ENCODE measurements at regions not wholly inside any gene's neighbourhood (a gene's known extent, or its start where the extent isn't known, plus 50 kb on each side); places are given as distances from the start of the nearest gene placed in this dataset.
"Not testable (repeated sequence)": the region's sequence is repeated elsewhere in the genome, so short reads cannot be mapped to it uniquely, and the experiment has no call there.

DNA sequence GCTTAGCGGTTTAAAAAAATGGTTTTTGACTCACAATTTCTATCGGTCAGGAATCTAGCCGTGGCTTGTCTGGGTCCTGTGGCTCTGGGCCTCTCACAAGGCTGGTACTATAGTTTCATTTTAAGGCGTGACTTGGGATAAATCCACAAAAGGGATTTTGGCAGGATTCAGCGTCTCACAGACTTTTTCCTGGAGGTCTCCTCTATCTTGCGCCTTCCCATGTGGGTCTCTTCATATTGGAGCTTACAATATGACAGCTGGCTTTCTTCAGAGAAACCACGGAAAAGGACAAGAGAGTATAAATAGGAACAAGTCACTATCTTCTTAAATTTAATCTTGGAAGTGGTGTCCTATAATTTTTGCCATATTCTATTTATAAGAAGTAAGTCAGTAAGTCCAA lies 250.5 kb downstream of the DSC3 start:
- no peak overlapping the region for H3K4me3 ChIP-seq (ENCODE audit: control insufficient read depth in 2 of 3, extremely low read depth in 1 of 3, insufficient read depth in 2 of 3, low read depth in 1 of 3, low read length in 3 of 3)
- no peaks in the 10 kb centered on the region for H3K9me3 ChIP-seq (ENCODE audit: control insufficient read depth, low read depth, low read length)
- dilution Hi-C loops (cut with MboI; ENCODE audit: extremely low pct_ligation_motif_present, low sequenced_read_pairs), result no loop called here
- no peaks in the 10 kb centered on the region for H3K79me2 ChIP-seq (ENCODE audit: control insufficient read depth, insufficient read depth, low read length)
- no peaks in the 10 kb centered on the region for H3K36me3 ChIP-seq (ENCODE audit: control insufficient read depth in 2 of 2, extremely low read depth in 1 of 2, insufficient read depth in 2 of 2, low read length in 2 of 2)
- no peaks in the 10 kb centered on the region for H3K4me1 ChIP-seq (ENCODE audit: control insufficient read depth, extremely low read depth, insufficient read depth, low read length)
- H2AFZ ChIP-seq (ENCODE audit: control insufficient read depth, low read length), result no peak overlapping the region
- DNase-seq (ENCODE audit: low read depth, low spot score), result no peak
- no peak overlapping the region for H3K9ac ChIP-seq (ENCODE audit: control insufficient read depth, extremely low read depth, insufficient read depth, low read length)
- FAIRE-seq, result no peak
- no peak overlapping the region for H3K4me2 ChIP-seq (ENCODE audit: control insufficient read depth, extremely low read depth, insufficient read depth, low read depth, low read length)
- H4K20me1 ChIP-seq (ENCODE audit: control insufficient read depth, extremely low read depth, insufficient read depth, low read length), result no peaks in the 10 kb centered on the region
- no peaks in the 10 kb centered on the region for H3K9me1 ChIP-seq (ENCODE audit: control insufficient read depth, extremely low read depth, insufficient read depth, low read length)
- H3K27ac ChIP-seq (ENCODE audit: control insufficient read depth, insufficient read depth, low read length), result no peak overlapping the region
- no peaks in the 10 kb centered on the region for H3K27me3 ChIP-seq (ENCODE audit: control insufficient read depth, extremely low read depth, insufficient read depth, low read length)
- TF ChIP-seq CTCF (optimal IDR thresholded peaks at IDR 0.05 in 1 of 3, IDR thresholded peaks at IDR 0.05 in 1 of 3, conservative IDR thresholded peaks at IDR 0.05 in 1 of 3; ENCODE audit: extremely low read depth in 1 of 3, insufficient read depth in 2 of 3, low read length in 3 of 3) (no peak), EZH2 (IDR thresholded peaks at IDR 0.05; ENCODE audit: low read length) (no peak)

GRCh38 chr18:30788411-30788991 lies 254.0 kb downstream of the DSC3 start:
- H3K9me3 ChIP-seq (ENCODE audit: control insufficient read depth, low read depth, low read length); FAIRE-seq; DNase-seq (ENCODE audit: low read depth, low spot score); dilution Hi-C loops (cut with MboI; ENCODE audit: extremely low pct_ligation_motif_present, low sequenced_read_pairs); H3K4me1 ChIP-seq (ENCODE audit: control insufficient read depth, extremely low read depth, insufficient read depth, low read length); H3K9me1 ChIP-seq (ENCODE audit: control insufficient read depth, extremely low read depth, insufficient read depth, low read length); H3K9ac ChIP-seq (ENCODE audit: control insufficient read depth, extremely low read depth, insufficient read depth, low read length); H3K4me2 ChIP-seq (ENCODE audit: control insufficient read depth, extremely low read depth, insufficient read depth, low read depth, low read length); H3K27me3 ChIP-seq (ENCODE audit: control insufficient read depth, extremely low read depth, insufficient read depth, low read length); H4K20me1 ChIP-seq (ENCODE audit: control insufficient read depth, extremely low read depth, insufficient read depth, low read length); H3K4me3 ChIP-seq (ENCODE audit: control insufficient read depth in 2 of 3, extremely low read depth in 1 of 3, insufficient read depth in 2 of 3, low read depth in 1 of 3, low read length in 3 of 3); H3K79me2 ChIP-seq (ENCODE audit: control insufficient read depth, insufficient read depth, low read length); H3K27ac ChIP-seq (ENCODE audit: control insufficient read depth, insufficient read depth, low read length); H3K36me3 ChIP-seq (ENCODE audit: control insufficient read depth in 2 of 2, extremely low read depth in 1 of 2, insufficient read depth in 2 of 2, low read length in 2 of 2); H2AFZ ChIP-seq (ENCODE audit: control insufficient read depth, low read length): not testable (repeated sequence)

GRCh38 chr18:30787410-30787809 lies 255.1 kb downstream of the DSC3 start:
- no peak overlapping the region for H2AFZ ChIP-seq (ENCODE audit: control insufficient read depth, low read length)
- no peak overlapping the region for H3K27ac ChIP-seq (ENCODE audit: control insufficient read depth, insufficient read depth, low read length)
- H3K4me1 ChIP-seq (ENCODE audit: control insufficient read depth, extremely low read depth, insufficient read depth, low read length), result no peaks in the 10 kb centered on the region
- H3K9me3 ChIP-seq (ENCODE audit: control insufficient read depth, low read depth, low read length), result no peaks in the 10 kb centered on the region
- DNase-seq (ENCODE audit: low read depth, low spot score), result no peak
- H3K9me1 ChIP-seq (ENCODE audit: control insufficient read depth, extremely low read depth, insufficient read depth, low read length), result no peaks in the 10 kb centered on the region
- no peak for FAIRE-seq
- H3K4me2 ChIP-seq (ENCODE audit: control insufficient read depth, extremely low read depth, insufficient read depth, low read depth, low read length), result no peak overlapping the region
- H3K36me3 ChIP-seq (ENCODE audit: control insufficient read depth in 2 of 2, extremely low read depth in 1 of 2, insufficient read depth in 2 of 2, low read length in 2 of 2), result no peaks in the 10 kb centered on the region
- no peak overlapping the region for H3K9ac ChIP-seq (ENCODE audit: control insufficient read depth, extremely low read depth, insufficient read depth, low read length)
- no peak for TF ChIP-seq EZH2 (IDR thresholded peaks at IDR 0.05; ENCODE audit: low read length)
- TF ChIP-seq CTCF (optimal IDR thresholded peaks at IDR 0.05 in 1 of 3, IDR thresholded peaks at IDR 0.05 in 1 of 3, conservative IDR thresholded peaks at IDR 0.05 in 1 of 3; ENCODE audit: extremely low read depth in 1 of 3, insufficient read depth in 2 of 3, low read length in 3 of 3), result no peak
- H3K4me3 ChIP-seq (ENCODE audit: control insufficient read depth in 2 of 3, extremely low read depth in 1 of 3, insufficient read depth in 2 of 3, low read depth in 1 of 3, low read length in 3 of 3), result no peak overlapping the region
- H3K27me3 ChIP-seq (ENCODE audit: control insufficient read depth, extremely low read depth, insufficient read depth, low read length), result no peaks in the 10 kb centered on the region
- H3K79me2 ChIP-seq (ENCODE audit: control insufficient read depth, insufficient read depth, low read length), result no peaks in the 10 kb centered on the region
- dilution Hi-C loops (cut with MboI; ENCODE audit: extremely low pct_ligation_motif_present, low sequenced_read_pairs), result no loop called here
- no peaks in the 10 kb centered on the region for H4K20me1 ChIP-seq (ENCODE audit: control insufficient read depth, extremely low read depth, insufficient read depth, low read length)

All from keratinocyte (primary cell).